ENCODE measurements at regions not wholly inside any gene's neighbourhood (a gene's known extent, or its start where the extent isn't known, plus 50 kb on each side); places are given as distances from the start of the nearest gene placed in this dataset.

DNA sequence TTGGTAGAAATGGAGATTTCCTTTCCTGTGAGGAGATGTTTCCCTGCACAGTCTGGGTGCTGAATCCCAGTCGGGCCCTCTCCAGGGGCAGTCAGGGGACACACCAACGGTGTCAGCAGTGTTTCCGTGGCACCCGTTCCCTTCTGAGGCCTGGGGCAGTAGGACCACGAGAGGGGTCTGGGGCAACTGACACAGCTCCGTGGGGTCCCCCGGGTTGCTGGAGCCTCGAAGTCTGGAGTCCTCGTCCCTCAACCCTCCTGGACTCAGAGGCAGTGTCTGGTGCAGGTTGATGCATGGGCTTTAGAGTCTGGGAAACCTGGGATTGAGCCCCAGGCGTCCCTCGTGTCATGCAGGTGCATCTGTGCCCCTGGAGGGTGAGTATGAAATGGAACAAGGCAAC, 327.3 kb downstream of the ADGRD1 start:
- TF ChIP-seq POLR2A (IDR thresholded peaks at IDR 0.05; ENCODE audit: low read length), result no peak
- no peak for TF ChIP-seq GATA1 (IDR thresholded peaks at IDR 0.05; ENCODE audit: low read depth, low read length)
